HepG2 (cell line): ENCODE measurements at regions not wholly inside any gene's neighbourhood (a gene's known extent, or its start where the extent isn't known, plus 50 kb on each side); places are given as distances from the start of the nearest gene placed in this dataset.

Experiments
- ATF4 ChIP-seq, 2 experiments: fragments of 450-650 bp in 1 of 2; sonication (generic) in 1 of 2; formaldehyde crosslinking; IDR thresholded peaks; 2 replicates each; pipeline versions ENCODE4 v1.5.0 to v1.8.0; 2020 to 2022; ENCODE audit warnings: mild to moderate bottlenecking in 1 of 2, missing genetic modification reagents in 1 of 2
- CBX1 ChIP-seq: IDR thresholded peaks from one replicate; pipeline ENCODE4 v1.6.1; 2016; ENCODE audit warnings: antibody characterized with exemption, low read depth
- CEBPZ ChIP-seq: IDR thresholded peaks from 2 replicates; pipeline ENCODE4 v1.6.1; 2012; ENCODE audit warnings: low read length, improper control_type of control experiment
- CTCF ChIP-seq: sonication (generic); formaldehyde crosslinking; IDR thresholded peaks from 2 replicates; pipeline ENCODE4 v1.5.0; 2020; ENCODE audit warnings: mild to moderate bottlenecking, missing genetic modification reagents, moderate library complexity
- HMGXB4 ChIP-seq, 2 experiments: sonication (generic) in 1 of 2; formaldehyde crosslinking in 1 of 2; IDR thresholded peaks; 2 replicates each; pipeline versions ENCODE4 v1.4.0 to v1.6.1; 2018 to 2020; ENCODE audit warnings: missing genetic modification reagents in 2 of 2, borderline replicate concordance in 1 of 2, low read depth in 1 of 2, mild to moderate bottlenecking in 1 of 2, missing biosample characterization in 1 of 2
- MXI1 ChIP-seq: IDR thresholded peaks from 3 replicates; pipeline ENCODE4 v1.6.1; 2012; ENCODE audit warnings: low read depth, low read length, inconsistent platforms, borderline replicate concordance
- POLR2G ChIP-seq: fragments of 200-400 bp; formaldehyde crosslinking; IDR thresholded peaks from 2 replicates; pipeline ENCODE4 v1.6.1; 2018; ENCODE audit warnings: mild to moderate bottlenecking, low read depth, low read length, moderate library complexity
- ZNF18 ChIP-seq: sonication (generic); formaldehyde crosslinking; IDR thresholded peaks from 2 replicates; pipeline ENCODE4 v1.8.0; 2022; ENCODE audit warnings: mild to moderate bottlenecking, missing genetic modification reagents; ENCODE audit not compliant: insufficient replicate concordance

- no peak for TF ChIP-seq MXI1
- TF ChIP-seq POLR2G: no peak
- no peak for TF ChIP-seq CBX1
- TF ChIP-seq ATF4 (CRISPR knock-in tag; IDR thresholded peaks at IDR 0.05): no peak
- no peak for TF ChIP-seq ZNF18 (CRISPR knock-in tag)
- TF ChIP-seq CTCF: no peak
- no peak for TF ChIP-seq CEBPZ
- no peak for TF ChIP-seq HMGXB4 (CRISPR knock-in tag; IDR thresholded peaks at IDR 0.05; ENCODE audit: borderline replicate concordance in 1 of 2, low read depth in 1 of 2)
Measured at GRCh38 chr13:85666356-85666755, 132.9 kb downstream of the SLITRK6 start.
